H9 (cell line): ENCODE measurements at regions not wholly inside any gene's neighbourhood (a gene's known extent, or its start where the extent isn't known, plus 50 kb on each side); places are given as distances from the start of the nearest gene placed in this dataset.
A peak's percentile ranks its signal among the peaks of the same experiment; 100 is the strongest.

Source experiments
- DNase-seq: peaks from one replicate; pipeline ENCODE4 v3.0.0-alpha.2; 2017
- H2AFZ ChIP-seq: one replicate; pipeline ENCODE4 v1.6.1; 2013; ENCODE audit warnings: mild to moderate bottlenecking, low read length, control low read depth, moderate library complexity
- H2AK5ac ChIP-seq: 2 replicates; pipeline ENCODE4 v1.6.1; 2013; ENCODE audit warnings: low read length, control low read depth, mixed read lengths; ENCODE audit not compliant: insufficient read length
- H2BK120ac ChIP-seq: one replicate; pipeline ENCODE4 v1.6.1; 2013; ENCODE audit warnings: low read depth, mild to moderate bottlenecking, low read length, control low read depth, inconsistent platforms; ENCODE audit not compliant: poor library complexity, severe bottlenecking
- H2BK12ac ChIP-seq: 2 replicates; pipeline ENCODE4 v1.6.1; 2013; ENCODE audit warnings: low read length, control low read depth, mixed read lengths, low read depth; ENCODE audit not compliant: insufficient read length
- H2BK15ac ChIP-seq: 2 replicates; pipeline ENCODE4 v1.6.1; 2013; ENCODE audit warnings: low read depth, low read length, control low read depth
- H2BK20ac ChIP-seq: one replicate; pipeline ENCODE4 v1.6.1; 2013; ENCODE audit warnings: low read depth, mild to moderate bottlenecking, low read length, control low read depth, inconsistent platforms; ENCODE audit not compliant: poor library complexity, severe bottlenecking
- H2BK5ac ChIP-seq: 2 replicates; pipeline ENCODE4 v1.6.1; 2013; ENCODE audit warnings: low read length, control low read depth, mixed read lengths; ENCODE audit not compliant: insufficient read length
- H3K14ac ChIP-seq: 2 replicates; pipeline ENCODE4 v1.6.1; 2013; ENCODE audit warnings: low read length, control low read depth; ENCODE audit not compliant: insufficient read depth
- H3K18ac ChIP-seq: 2 replicates; pipeline ENCODE4 v1.6.1; 2013; ENCODE audit warnings: low read depth, mild to moderate bottlenecking, mixed read lengths, low read length, control low read depth; ENCODE audit not compliant: insufficient read length
- H3K23ac ChIP-seq: 2 replicates; pipeline ENCODE4 v1.6.1; 2013; ENCODE audit warnings: low read length, control low read depth, mixed read lengths, low read depth; ENCODE audit not compliant: insufficient read length
- H3K23me2 ChIP-seq: 2 replicates; pipeline ENCODE4 v1.6.1; 2013; ENCODE audit warnings: low read depth, mild to moderate bottlenecking, mixed read lengths, low read length, control low read depth; ENCODE audit not compliant: insufficient read length, poor library complexity, severe bottlenecking
- H3K27ac ChIP-seq: 2 replicates; pipeline ENCODE4 v1.5.1; 2013; ENCODE audit warnings: low read length, control low read depth, mixed read lengths, low read depth; ENCODE audit not compliant: insufficient read length
- H3K27me3 ChIP-seq: 2 replicates; pipeline ENCODE4 v1.6.1; 2013; ENCODE audit warnings: low read length, control low read depth, inconsistent platforms; ENCODE audit not compliant: insufficient read depth
- H3K4ac ChIP-seq: 2 replicates; pipeline ENCODE4 v1.6.1; 2013; ENCODE audit warnings: low read depth, mild to moderate bottlenecking, control low read depth, inconsistent platforms, low read length, moderate library complexity
- H3K4me1 ChIP-seq: 2 replicates; pipeline ENCODE4 v1.6.1; 2013; ENCODE audit warnings: low read length, control low read depth, inconsistent platforms; ENCODE audit not compliant: insufficient read depth
- H3K4me2 ChIP-seq: 2 replicates; pipeline ENCODE4 v1.6.1; 2013; ENCODE audit warnings: low read length, control low read depth, mixed read lengths; ENCODE audit not compliant: insufficient read length, insufficient read depth
- H3K56ac ChIP-seq: 2 replicates; pipeline ENCODE4 v1.6.1; 2013; ENCODE audit warnings: low read depth, mild to moderate bottlenecking, mixed read lengths, low read length, control low read depth; ENCODE audit not compliant: insufficient read length
- H3K79me1 ChIP-seq: 2 replicates; pipeline ENCODE4 v1.6.1; 2013; ENCODE audit warnings: low read depth, mild to moderate bottlenecking, moderate library complexity, low read length, control low read depth, inconsistent platforms; ENCODE audit not compliant: insufficient read depth, poor library complexity, severe bottlenecking
- H3K79me2 ChIP-seq: 2 replicates; pipeline ENCODE4 v1.6.1; 2013; ENCODE audit warnings: low read length, control low read depth, inconsistent platforms; ENCODE audit not compliant: insufficient read depth
- H3K9ac ChIP-seq: 2 replicates; pipeline ENCODE4 v1.6.1; 2013; ENCODE audit warnings: low read length, control low read depth, mixed read lengths; ENCODE audit not compliant: insufficient read length; ENCODE audit errors: extremely low read depth
- H3K9me3 ChIP-seq: one replicate; pipeline ENCODE4 v1.6.1; 2013; ENCODE audit warnings: low read depth, low read length, inconsistent platforms; ENCODE audit not compliant: control insufficient read depth
- H3T11ph ChIP-seq: one replicate; pipeline ENCODE4 v1.6.1; 2013; ENCODE audit warnings: mild to moderate bottlenecking, low read length, control low read depth, inconsistent platforms
- H4K20me1 ChIP-seq: one replicate; pipeline ENCODE4 v1.6.1; 2013; ENCODE audit not compliant: control insufficient read depth, insufficient read length, insufficient read depth
- H4K5ac ChIP-seq: 2 replicates; pipeline ENCODE4 v1.6.1; 2013; ENCODE audit warnings: low read depth, mild to moderate bottlenecking, mixed read lengths, low read length, control low read depth; ENCODE audit not compliant: insufficient read length
- H4K8ac ChIP-seq: replicated peaks from 2 replicates; pipeline ENCODE4 v1.6.1; 2013; ENCODE audit warnings: low read length, control low read depth, mixed read lengths, low read depth; ENCODE audit not compliant: insufficient read length
- H4K91ac ChIP-seq: 2 replicates; pipeline ENCODE4 v1.6.1; 2013; ENCODE audit warnings: low read depth, mild to moderate bottlenecking, moderate library complexity, mixed read lengths, low read length, control low read depth; ENCODE audit not compliant: insufficient read length
- H3K27ac Mint-ChIP-seq, 3 experiments: 2 replicates in 2 of 3; 3 replicates in 1 of 3; pipeline ENCODE4 v1.8.0; 2020 to 2021; ENCODE audit warnings: mixed read lengths in 3 of 3, mild to moderate bottlenecking in 1 of 3, moderate library complexity in 1 of 3
- H3K27me3 Mint-ChIP-seq: 2 replicates; pipeline ENCODE4 v1.8.0; 2021; ENCODE audit warnings: low read depth, mild to moderate bottlenecking, moderate library complexity, mixed read lengths
- H3K36me3 Mint-ChIP-seq, 3 experiments: 2 replicates in 2 of 3; 3 replicates in 1 of 3; pipeline ENCODE4 v1.8.0; 2020 to 2021; ENCODE audit warnings: low read depth in 3 of 3, mixed read lengths in 3 of 3; ENCODE audit not compliant: insufficient read depth in 1 of 3
- H3K4me1 Mint-ChIP-seq, 2 experiments: 2 replicates each; pipeline ENCODE4 v1.8.0; 2020; ENCODE audit warnings: mixed read lengths in 2 of 2
- H3K4me3 Mint-ChIP-seq, 2 experiments: 2 replicates in 1 of 2; 3 replicates in 1 of 2; pipeline ENCODE4 v1.8.0; 2020 to 2021; ENCODE audit warnings: mild to moderate bottlenecking in 2 of 2, mixed read lengths in 2 of 2, moderate library complexity in 1 of 2
- H3K9me3 Mint-ChIP-seq, 2 experiments: 2 replicates in 1 of 2; 3 replicates in 1 of 2; pipeline ENCODE4 v1.8.0; 2020; ENCODE audit warnings: mild to moderate bottlenecking in 2 of 2, mixed read lengths in 2 of 2, moderate library complexity in 1 of 2
- WGBS: extraction: QIAGEN DNeasy Blood & Tissue Kit; methylation state at CpG from one replicate; pipeline ENCODE4 v1.1.7; 2013; ENCODE audit warnings: missing lambda C conversion rate, low lambda C conversion rate, mixed read lengths; ENCODE audit not compliant: insufficient read length; ENCODE audit errors: extremely low coverage; 5-methylcytosine and 5-hydroxymethylcytosine counted together
- TF ChIP-seq, protein P1 (sequence below): fragments of 200-600 bp; sonication (generic); conservative IDR thresholded peaks from 3 replicates; pipeline ENCODE4 v1.8.0; 2021; ENCODE audit warnings: antibody characterized with exemption, mild to moderate bottlenecking

- Histone ChIP-seq H2BK12ac (no peak overlapping the region), H3K9me3 (no peaks in the 10 kb centered on the region), H4K8ac (no peak overlapping the region), H4K5ac (no peak overlapping the region), H3K9ac (no peak overlapping the region), H3K79me1 (no peaks in the 10 kb centered on the region), H3K4me1 (no peaks in the 10 kb centered on the region), H3T11ph (no peak overlapping the region), H2BK120ac (no peak overlapping the region), H2BK15ac (no peak overlapping the region), H2BK20ac (no peak overlapping the region), H3K79me2 (no peaks in the 10 kb centered on the region), H3K27ac (no peak overlapping the region), H3K4me2 (no peak overlapping the region), H2AK5ac (no peak overlapping the region), H3K23ac (no peak overlapping the region), H3K14ac (no peak overlapping the region), H3K56ac (no peak overlapping the region), H4K20me1 (no peaks in the 10 kb centered on the region), H3K27me3 (no peaks in the 10 kb centered on the region), H2BK5ac (no peak overlapping the region), H3K23me2 (no peaks in the 10 kb centered on the region), H2AFZ (no peak overlapping the region), H4K91ac (no peak overlapping the region), H3K4ac (no peak overlapping the region), H3K18ac (no peak overlapping the region)
- no peak overlapping the region for H3K4me3 Mint-ChIP-seq
- H3K27me3 Mint-ChIP-seq = no peaks in the 10 kb centered on the region
- H3K9me3 Mint-ChIP-seq = no peaks in the 10 kb centered on the region; a peak in 1 of 5 replicates
- DNase-seq = no peak
- H3K27ac Mint-ChIP-seq = peak overlapping the region in 1 of 3 experiments; percentile 73; a peak in 2 of 7 replicates
- peaks cover 11 to 13% of the 10 kb centered on the region in 2 experiments for H3K4me1 Mint-ChIP-seq
- WGBS = no CpG with 5 or more reads among the region's 4 CpGs
- 0 out of 7 replicates have a peak, but pooled peaks cover 0 to 3% (median 1%) of the 10 kb centered on the region in 3 experiments for H3K36me3 Mint-ChIP-seq
- TF ChIP-seq, protein P1, sequence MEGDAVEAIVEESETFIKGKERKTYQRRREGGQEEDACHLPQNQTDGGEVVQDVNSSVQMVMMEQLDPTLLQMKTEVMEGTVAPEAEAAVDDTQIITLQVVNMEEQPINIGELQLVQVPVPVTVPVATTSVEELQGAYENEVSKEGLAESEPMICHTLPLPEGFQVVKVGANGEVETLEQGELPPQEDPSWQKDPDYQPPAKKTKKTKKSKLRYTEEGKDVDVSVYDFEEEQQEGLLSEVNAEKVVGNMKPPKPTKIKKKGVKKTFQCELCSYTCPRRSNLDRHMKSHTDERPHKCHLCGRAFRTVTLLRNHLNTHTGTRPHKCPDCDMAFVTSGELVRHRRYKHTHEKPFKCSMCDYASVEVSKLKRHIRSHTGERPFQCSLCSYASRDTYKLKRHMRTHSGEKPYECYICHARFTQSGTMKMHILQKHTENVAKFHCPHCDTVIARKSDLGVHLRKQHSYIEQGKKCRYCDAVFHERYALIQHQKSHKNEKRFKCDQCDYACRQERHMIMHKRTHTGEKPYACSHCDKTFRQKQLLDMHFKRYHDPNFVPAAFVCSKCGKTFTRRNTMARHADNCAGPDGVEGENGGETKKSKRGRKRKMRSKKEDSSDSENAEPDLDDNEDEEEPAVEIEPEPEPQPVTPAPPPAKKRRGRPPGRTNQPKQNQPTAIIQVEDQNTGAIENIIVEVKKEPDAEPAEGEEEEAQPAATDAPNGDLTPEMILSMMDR = no peak
These were observed 479.0 kb downstream of the CAAP1 start for GRCh38 chr9:26413611-26414010.
